Activated CD8-positive, alpha-beta T cell treated with anti-CD3 and anti-CD28 coated beads for 36 hours (primary cell): ENCODE measurements at regions not wholly inside any gene's neighbourhood (a gene's known extent, or its start where the extent isn't known, plus 50 kb on each side); places are given as distances from the start of the nearest gene placed in this dataset.

Experiments used
- ATAC-seq: fragments of 200-7000 bp; cut with Tn5 transposase; one replicate; pipeline ENCODE4 v1.10.0; 2021; ENCODE audit warnings: mild to moderate bottlenecking, moderate library complexity
- CTCF ChIA-PET: fragments of 350-600 bp; sonication (Branson Sonifier 250); formaldehyde crosslinking; loops from one replicate; lab custom pipeline; 2021; ENCODE audit warnings: antibody characterized with exemption; lab: Charles Lee
- POLR2A ChIA-PET: fragments of 350-600 bp; sonication (Branson Sonifier 250); formaldehyde crosslinking; loops from one replicate; lab custom pipeline; 2021; ENCODE audit warnings: antibody characterized with exemption; lab: Charles Lee
- DNase-seq: peaks from one replicate; pipeline ENCODE4 v3.0.0-alpha.2; 2020
- H3K27ac Mint-ChIP-seq: one replicate; pipeline ENCODE4 v1.8.0; 2021; ENCODE audit warnings: mild to moderate bottlenecking, mixed read lengths
- H3K27me3 Mint-ChIP-seq: one replicate; pipeline ENCODE4 v1.8.0; 2021; ENCODE audit warnings: mixed read lengths
- H3K36me3 Mint-ChIP-seq: one replicate; pipeline ENCODE4 v1.8.0; 2021; ENCODE audit warnings: low read depth, mixed read lengths
- H3K4me1 Mint-ChIP-seq: one replicate; pipeline ENCODE4 v1.8.0; 2021; ENCODE audit warnings: low read depth, mixed read lengths
- H3K4me3 Mint-ChIP-seq: one replicate; pipeline ENCODE4 v1.8.0; 2021; ENCODE audit warnings: mild to moderate bottlenecking, moderate library complexity, mixed read lengths
- H3K9me3 Mint-ChIP-seq: one replicate; pipeline ENCODE4 v1.8.0; 2021; ENCODE audit warnings: mixed read lengths
- intact Hi-C: fragments of 100-400 bp; cut with micrococcal nuclease; formaldehyde crosslinking; loops from one replicate; pipeline ENCODE4 v1.10.0; 2022
- TF ChIP-seq, protein P1 (sequence below): fragments of 200-600 bp; IDR thresholded peaks from one replicate; pipeline ENCODE4 v1.8.0; 2022; ENCODE audit warnings: antibody characterized with exemption, mild to moderate bottlenecking

DNA sequence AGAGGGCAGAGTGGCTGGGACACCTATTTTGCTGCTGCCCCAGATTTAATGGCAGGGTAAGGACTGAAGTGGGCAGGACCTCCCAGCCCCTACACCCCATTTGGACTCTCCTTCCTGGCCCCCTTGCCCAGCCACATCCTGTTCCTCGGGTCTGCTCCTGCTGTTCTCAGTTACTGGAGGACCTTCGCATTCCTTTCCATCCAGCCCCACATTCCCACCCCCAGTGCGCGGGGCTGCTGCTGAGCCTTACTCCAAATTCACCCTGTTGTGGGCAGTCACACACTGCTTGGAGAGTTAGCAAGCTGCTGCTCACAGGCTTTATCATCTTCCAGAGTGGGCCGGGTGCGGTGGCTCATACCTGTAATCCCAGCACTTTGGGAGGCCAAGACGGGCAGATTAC is 75.2 kb upstream of the SLC14A2 start:
- DNase-seq (no peak), ATAC-seq (no peak)
- ChIA-PET CTCF (no interaction called here), POLR2A (no interaction called here)
- Mint-ChIP-seq H3K9me3 (no peaks in the 10 kb centered on the region), H3K36me3 (no peaks in the 10 kb centered on the region), H3K27ac (no peak overlapping the region), H3K27me3 (peaks cover 5% of the 10 kb centered on the region), H3K4me3 (no peak overlapping the region), H3K4me1 (no peaks in the 10 kb centered on the region)
- TF ChIP-seq, protein P1, sequence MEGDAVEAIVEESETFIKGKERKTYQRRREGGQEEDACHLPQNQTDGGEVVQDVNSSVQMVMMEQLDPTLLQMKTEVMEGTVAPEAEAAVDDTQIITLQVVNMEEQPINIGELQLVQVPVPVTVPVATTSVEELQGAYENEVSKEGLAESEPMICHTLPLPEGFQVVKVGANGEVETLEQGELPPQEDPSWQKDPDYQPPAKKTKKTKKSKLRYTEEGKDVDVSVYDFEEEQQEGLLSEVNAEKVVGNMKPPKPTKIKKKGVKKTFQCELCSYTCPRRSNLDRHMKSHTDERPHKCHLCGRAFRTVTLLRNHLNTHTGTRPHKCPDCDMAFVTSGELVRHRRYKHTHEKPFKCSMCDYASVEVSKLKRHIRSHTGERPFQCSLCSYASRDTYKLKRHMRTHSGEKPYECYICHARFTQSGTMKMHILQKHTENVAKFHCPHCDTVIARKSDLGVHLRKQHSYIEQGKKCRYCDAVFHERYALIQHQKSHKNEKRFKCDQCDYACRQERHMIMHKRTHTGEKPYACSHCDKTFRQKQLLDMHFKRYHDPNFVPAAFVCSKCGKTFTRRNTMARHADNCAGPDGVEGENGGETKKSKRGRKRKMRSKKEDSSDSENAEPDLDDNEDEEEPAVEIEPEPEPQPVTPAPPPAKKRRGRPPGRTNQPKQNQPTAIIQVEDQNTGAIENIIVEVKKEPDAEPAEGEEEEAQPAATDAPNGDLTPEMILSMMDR: no peak
- intact Hi-C loops: no loop called here

DNA sequence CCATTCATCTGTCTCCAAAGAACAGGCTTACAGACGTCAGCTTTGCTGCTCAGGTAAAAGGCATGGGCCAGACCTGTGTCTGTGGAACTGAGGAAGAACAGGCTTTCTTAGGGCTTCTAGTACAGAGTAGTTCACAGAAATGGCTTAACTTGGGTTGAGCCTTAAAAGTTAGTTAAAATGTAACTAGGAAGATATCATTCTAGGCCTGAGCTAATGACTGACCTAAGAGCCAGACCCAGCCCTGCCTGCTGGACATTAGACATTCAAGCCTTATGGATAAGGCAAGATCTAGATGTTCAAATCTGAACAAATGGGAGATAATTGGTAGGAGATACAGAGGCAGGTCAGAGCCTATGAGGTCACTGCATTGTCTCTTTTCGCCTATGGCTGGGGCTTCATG is 73.9 kb upstream of the SLC14A2 start:
- ATAC-seq (no peak), DNase-seq (no peak)
- H3K36me3 Mint-ChIP-seq: no peaks in the 10 kb centered on the region
- intact Hi-C loops: no loop called here
- H3K4me3 Mint-ChIP-seq: no peak overlapping the region
- TF ChIP-seq, protein P1: no peak
- no peaks in the 10 kb centered on the region for H3K4me1 Mint-ChIP-seq
- no peak overlapping the region for H3K27ac Mint-ChIP-seq
- ChIA-PET CTCF (no interaction called here), POLR2A (no interaction called here)
- H3K9me3 Mint-ChIP-seq: no peaks in the 10 kb centered on the region
- no peaks in the 10 kb centered on the region for H3K27me3 Mint-ChIP-seq

DNA sequence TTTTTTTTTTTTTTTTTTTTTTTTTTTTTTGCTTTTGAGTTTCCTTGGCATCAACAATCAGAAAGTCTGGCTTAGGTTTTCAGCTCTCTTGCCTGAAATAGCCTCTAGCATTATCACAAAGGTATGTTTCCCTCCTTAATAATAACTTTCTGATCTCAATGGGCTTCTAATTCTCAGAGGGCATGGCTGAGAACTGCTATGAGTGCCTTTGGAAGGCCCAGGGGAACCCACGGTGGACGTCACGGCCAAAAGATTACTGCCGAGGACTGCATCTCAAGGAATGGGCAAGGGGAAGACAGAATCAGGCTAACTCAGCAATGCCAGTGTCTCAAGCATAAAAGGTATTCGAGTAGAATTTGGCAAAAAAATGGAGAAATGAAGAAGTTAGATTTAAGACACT is 73.2 kb upstream of the SLC14A2 start:
- intact Hi-C loops: no loop called here
- no peaks in the 10 kb centered on the region for H3K9me3 Mint-ChIP-seq
- H3K27me3 Mint-ChIP-seq: no peaks in the 10 kb centered on the region

DNA sequence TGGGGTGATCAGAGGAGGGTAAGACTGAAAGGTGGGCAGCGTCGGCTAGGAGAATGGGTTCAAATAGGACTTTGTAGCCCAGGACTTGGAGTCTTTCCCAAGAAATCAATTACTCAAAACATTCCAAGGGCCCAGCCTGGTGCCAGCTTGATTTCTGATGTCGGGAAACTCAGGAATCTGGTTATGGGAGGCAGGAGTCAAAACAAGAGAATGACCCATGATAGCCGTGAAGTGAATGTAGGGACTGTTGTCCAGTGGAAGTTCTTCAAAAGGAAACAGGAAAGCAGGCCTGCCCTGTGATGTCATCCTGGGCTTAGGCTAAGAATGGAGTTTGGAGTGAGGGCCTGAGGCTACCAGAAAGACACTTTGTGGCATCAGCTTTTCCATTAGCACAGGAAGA is 67.4 kb upstream of the SLC14A2 start:
- no peak for ATAC-seq
- DNase-seq: no peak
- TF ChIP-seq, protein P1: no peak
- ChIA-PET CTCF (no interaction called here), POLR2A (no interaction called here)
- Mint-ChIP-seq H3K9me3 (no peaks in the 10 kb centered on the region), H3K36me3 (no peaks in the 10 kb centered on the region), H3K4me1 (no peaks in the 10 kb centered on the region), H3K4me3 (no peak overlapping the region), H3K27me3 (no peaks in the 10 kb centered on the region), H3K27ac (no peak overlapping the region)
- intact Hi-C loops: no loop called here

More for the DNA sequence above, 73.2 kb upstream of the SLC14A2 start:
- Mint-ChIP-seq H3K36me3 (no peaks in the 10 kb centered on the region), H3K4me3 (no peak overlapping the region), H3K4me1 (no peaks in the 10 kb centered on the region), H3K27ac (no peak overlapping the region)
- POLR2A ChIA-PET: no interaction called here
- no peak for ATAC-seq
- DNase-seq: no peak
- CTCF ChIA-PET: no interaction called here
- TF ChIP-seq, protein P1: no peak

DNA sequence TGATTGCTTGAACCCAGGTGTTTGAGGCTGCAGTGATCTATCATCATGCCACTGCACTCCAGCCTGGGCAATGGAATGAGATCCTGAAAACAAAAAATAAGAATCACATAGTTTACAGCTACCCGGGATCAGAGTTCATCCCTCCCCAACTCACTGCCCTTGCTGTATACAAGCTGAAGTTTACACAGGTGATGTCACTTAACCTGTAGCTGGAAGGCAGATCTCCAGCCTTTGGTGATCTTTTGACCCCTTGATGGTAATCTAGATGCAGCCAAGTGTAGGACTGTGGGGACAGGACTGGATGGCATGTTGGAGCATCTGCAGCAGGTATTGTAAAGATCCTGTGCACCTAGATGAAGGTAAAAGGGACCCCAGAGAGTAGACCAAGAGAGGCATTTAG is 66.7 kb upstream of the SLC14A2 start:
- no peaks in the 10 kb centered on the region for H3K4me1 Mint-ChIP-seq
- H3K9me3 Mint-ChIP-seq: no peaks in the 10 kb centered on the region
- H3K27ac Mint-ChIP-seq: no peak overlapping the region
- H3K27me3 Mint-ChIP-seq: no peaks in the 10 kb centered on the region
- ChIA-PET CTCF (no interaction called here), POLR2A (no interaction called here)
- intact Hi-C loops: no loop called here
- H3K36me3 Mint-ChIP-seq: no peaks in the 10 kb centered on the region
- no peak for DNase-seq
- TF ChIP-seq, protein P1: no peak
- H3K4me3 Mint-ChIP-seq: no peak overlapping the region
- ATAC-seq: no peak
